Liver (tissue), 3 donors: ENCODE measurements at regions not wholly inside any gene's neighbourhood (a gene's known extent, or its start where the extent isn't known, plus 50 kb on each side); places are given as distances from the start of the nearest gene placed in this dataset.

Experiments
- HNF4A ChIP-seq, 2 donors: conservative IDR thresholded peaks; 2 replicates each; pipeline ENCODE4 v1.6.1; 2016; ENCODE audit warnings: antibody characterized with exemption in 2 of 2, mild to moderate bottlenecking in 2 of 2
- TAF1 ChIP-seq: conservative IDR thresholded peaks from 2 replicates; pipeline ENCODE4 v1.6.1; 2016; ENCODE audit warnings: antibody characterized with exemption, mild to moderate bottlenecking
- YY1 ChIP-seq: IDR thresholded peaks from 2 replicates; pipeline ENCODE4 v1.6.1; 2016; ENCODE audit warnings: antibody characterized with exemption, mild to moderate bottlenecking
- TF ChIP-seq, protein P1 (sequence below): fragments of 150-350 bp; IDR thresholded peaks from 2 replicates; pipeline ENCODE4 v1.5.1; 2017; ENCODE audit warnings: improper control_type of control experiment, low read depth, low read length; ENCODE audit not compliant: missing input control
- TF ChIP-seq, protein P2 (sequence below): IDR thresholded peaks from 2 replicates; pipeline ENCODE4 v1.6.1; 2016; ENCODE audit warnings: antibody characterized with exemption
- donor health status: healthy.
- donor health status: healthy.

DNA sequence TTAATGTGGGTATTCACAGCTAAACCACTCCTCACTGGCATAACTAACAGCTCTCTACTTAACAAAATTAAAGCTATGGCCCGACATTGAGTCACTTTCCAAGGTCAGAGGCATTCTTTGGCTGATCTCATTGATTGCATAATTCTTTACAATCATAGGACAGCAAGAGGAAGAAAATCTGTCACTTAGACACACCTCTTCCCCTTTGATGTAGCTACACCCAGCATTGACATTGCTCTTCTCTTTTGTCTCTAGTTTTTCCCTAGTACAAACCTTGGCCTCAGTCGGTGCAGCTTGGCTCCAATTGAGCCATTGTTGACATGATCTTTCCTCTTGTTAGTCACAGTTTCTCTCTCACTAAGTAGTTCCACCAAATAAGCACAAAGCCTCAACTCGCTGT is 313.3 kb upstream of the ACTRT1 start:
- TF ChIP-seq, protein P1, sequence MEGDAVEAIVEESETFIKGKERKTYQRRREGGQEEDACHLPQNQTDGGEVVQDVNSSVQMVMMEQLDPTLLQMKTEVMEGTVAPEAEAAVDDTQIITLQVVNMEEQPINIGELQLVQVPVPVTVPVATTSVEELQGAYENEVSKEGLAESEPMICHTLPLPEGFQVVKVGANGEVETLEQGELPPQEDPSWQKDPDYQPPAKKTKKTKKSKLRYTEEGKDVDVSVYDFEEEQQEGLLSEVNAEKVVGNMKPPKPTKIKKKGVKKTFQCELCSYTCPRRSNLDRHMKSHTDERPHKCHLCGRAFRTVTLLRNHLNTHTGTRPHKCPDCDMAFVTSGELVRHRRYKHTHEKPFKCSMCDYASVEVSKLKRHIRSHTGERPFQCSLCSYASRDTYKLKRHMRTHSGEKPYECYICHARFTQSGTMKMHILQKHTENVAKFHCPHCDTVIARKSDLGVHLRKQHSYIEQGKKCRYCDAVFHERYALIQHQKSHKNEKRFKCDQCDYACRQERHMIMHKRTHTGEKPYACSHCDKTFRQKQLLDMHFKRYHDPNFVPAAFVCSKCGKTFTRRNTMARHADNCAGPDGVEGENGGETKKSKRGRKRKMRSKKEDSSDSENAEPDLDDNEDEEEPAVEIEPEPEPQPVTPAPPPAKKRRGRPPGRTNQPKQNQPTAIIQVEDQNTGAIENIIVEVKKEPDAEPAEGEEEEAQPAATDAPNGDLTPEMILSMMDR = no peak
- TF ChIP-seq, protein P2, sequence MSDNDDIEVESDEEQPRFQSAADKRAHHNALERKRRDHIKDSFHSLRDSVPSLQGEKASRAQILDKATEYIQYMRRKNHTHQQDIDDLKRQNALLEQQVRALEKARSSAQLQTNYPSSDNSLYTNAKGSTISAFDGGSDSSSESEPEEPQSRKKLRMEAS = no peak
- TF ChIP-seq HNF4A (conservative IDR thresholded peaks at IDR 0.05) (no peak), YY1 (no peak), TAF1 (no peak)
